Prostate gland (tissue), 2 donors: ENCODE measurements at regions not wholly inside any gene's neighbourhood (a gene's known extent, or its start where the extent isn't known, plus 50 kb on each side); places are given as distances from the start of the nearest gene placed in this dataset.

ENCODE experiments used
- DNase-seq: peaks from one replicate; pipeline ENCODE4 v3.0.0-alpha.2; 2019; ENCODE audit warnings: low spot score
- H3K27ac ChIP-seq, 2 donors: fragments of 200-600 bp; sonication (generic); 2 replicates each; pipeline ENCODE4 v1.5.1; 2017 to 2019
- H3K27me3 ChIP-seq: fragments of 200-600 bp; sonication (generic); replicated peaks from 2 replicates; pipeline ENCODE4 v1.5.1; 2019; ENCODE audit not compliant: insufficient read depth
- H3K36me3 ChIP-seq, 2 donors: fragments of 200-600 bp; sonication (generic); 1 replicate in 1 of 2; 2 replicates in 1 of 2; pipeline versions ENCODE4 v1.5.1 to v1.8.1; 2017 to 2019
- H3K4me1 ChIP-seq: fragments of 200-600 bp; sonication (generic); replicated peaks from 2 replicates; pipeline ENCODE4 v1.5.1; 2019
- H3K4me3 ChIP-seq, 2 donors: fragments of 200-600 bp; sonication (generic); 2 replicates each; pipeline ENCODE4 v1.5.1; 2017 to 2019
- H3K9me3 ChIP-seq: fragments of 200-600 bp; sonication (generic); 2 replicates; pipeline ENCODE4 v1.5.1; 2017
- CTCF ChIP-seq, 4 experiments: fragments of 200-600 bp in 2 of 4; fragments of 450-650 bp in 2 of 4; sonication (generic) in 2 of 4; IDR thresholded peaks; 1 replicate in 3 of 4; 2 replicates in 1 of 4; pipeline ENCODE4 v1.5.1; 2016 to 2019; ENCODE audit warnings: antibody characterized with exemption in 4 of 4, mild to moderate bottlenecking in 2 of 4, moderate library complexity in 2 of 4
- POLR2A ChIP-seq: fragments of 450-650 bp; IDR thresholded peaks from one replicate; pipeline ENCODE4 v1.6.1; 2016; ENCODE audit warnings: antibody characterized with exemption, mild to moderate bottlenecking
- POLR2AphosphoS5 ChIP-seq: sonication (generic); formaldehyde crosslinking; IDR thresholded peaks from one replicate; pipeline ENCODE4 v1.6.1; 2017; ENCODE audit warnings: antibody characterized with exemption
- WGBS: methylation state at CpG from one replicate; pipeline ENCODE4 v1.1.5; 2018; 5-methylcytosine and 5-hydroxymethylcytosine counted together
- intact Hi-C: fragments of 100-400 bp; cut with DNase I; formaldehyde crosslinking; loops from one replicate; pipeline ENCODE4 v1.14.2; 2022

GRCh38 chr13:34547929-34548328, 394.1 kb upstream of the NBEA start:
- WGBS = 95% methylated on average over 3 of the region's 3 CpGs
- H3K4me3 ChIP-seq = no peak overlapping the region
- H3K36me3 ChIP-seq = no peaks in the 10 kb centered on the region
- TF ChIP-seq POLR2A = no peak
- no peak for TF ChIP-seq CTCF (IDR thresholded peaks at IDR 0.05)
- no peak for TF ChIP-seq POLR2AphosphoS5
- no peaks in the 10 kb centered on the region for H3K27me3 ChIP-seq
- intact Hi-C loops = no loop called here
- no peak for DNase-seq
- H3K9me3 ChIP-seq = no peaks in the 10 kb centered on the region
- H3K4me1 ChIP-seq = no peaks in the 10 kb centered on the region
- no peak overlapping the region for H3K27ac ChIP-seq

GRCh38 chr13:34553376-34553775, 388.7 kb upstream of the NBEA start:
- no peaks in the 10 kb centered on the region for H3K36me3 ChIP-seq
- intact Hi-C loops = no loop called here
- no peak for TF ChIP-seq CTCF (IDR thresholded peaks at IDR 0.05)
- no peaks in the 10 kb centered on the region for H3K27me3 ChIP-seq
- WGBS = 93% methylated on average over 3 of the region's 3 CpGs
- no peaks in the 10 kb centered on the region for H3K9me3 ChIP-seq
- no peak for DNase-seq
- H3K4me3 ChIP-seq = no peak overlapping the region
- no peaks in the 10 kb centered on the region for H3K4me1 ChIP-seq
- H3K27ac ChIP-seq = no peak overlapping the region

GRCh38 chr13:34555988-34556387, 386.1 kb upstream of the NBEA start:
- no peaks in the 10 kb centered on the region for H3K36me3 ChIP-seq
- no peak overlapping the region for H3K27ac ChIP-seq
- WGBS = 84% methylated on average over 4 of the region's 4 CpGs
- H3K4me1 ChIP-seq = no peaks in the 10 kb centered on the region
- no peak for TF ChIP-seq POLR2A
- TF ChIP-seq POLR2AphosphoS5 = no peak
- no peak for TF ChIP-seq CTCF (IDR thresholded peaks at IDR 0.05)
- H3K4me3 ChIP-seq = no peak overlapping the region
- intact Hi-C loops = no loop called here
- no peaks in the 10 kb centered on the region for H3K27me3 ChIP-seq
- no peaks in the 10 kb centered on the region for H3K9me3 ChIP-seq
- no peak for DNase-seq

GRCh38 chr13:34561033-34561432, 381.0 kb upstream of the NBEA start:
- 89% methylated on average over 7 of the region's 7 CpGs for WGBS
- H3K27ac ChIP-seq = no peak overlapping the region
- no peak overlapping the region for H3K4me3 ChIP-seq
- H3K4me1 ChIP-seq = no peaks in the 10 kb centered on the region
- H3K9me3 ChIP-seq = no peaks in the 10 kb centered on the region
- no peak for TF ChIP-seq POLR2A
- no peak for TF ChIP-seq CTCF (IDR thresholded peaks at IDR 0.05)
- TF ChIP-seq POLR2AphosphoS5 = no peak
- H3K36me3 ChIP-seq = no peaks in the 10 kb centered on the region
- intact Hi-C loops = no loop called here
- H3K27me3 ChIP-seq = no peaks in the 10 kb centered on the region
- no peak for DNase-seq

GRCh38 chr13:34567597-34567996, 374.5 kb upstream of the NBEA start:
- DNase-seq = no peak
- no peaks in the 10 kb centered on the region for H3K27me3 ChIP-seq
- TF ChIP-seq CTCF (IDR thresholded peaks at IDR 0.05) (no peak), POLR2A (no peak), POLR2AphosphoS5 (no peak)
- no peaks in the 10 kb centered on the region for H3K9me3 ChIP-seq
- intact Hi-C loops = no loop called here
- H3K4me1 ChIP-seq = no peaks in the 10 kb centered on the region
- H3K4me3 ChIP-seq = no peak overlapping the region
- H3K27ac ChIP-seq = no peak overlapping the region
- 59% methylated on average over 7 of the region's 7 CpGs for WGBS
- H3K36me3 ChIP-seq = no peaks in the 10 kb centered on the region
